HG02763 (cell line): ENCODE measurements at regions not wholly inside any gene's neighbourhood (a gene's known extent, or its start where the extent isn't known, plus 50 kb on each side); places are given as distances from the start of the nearest gene placed in this dataset.

Source experiments
- ATAC-seq: cut with Tn5 transposase; IDR thresholded peaks from one replicate; pipeline ENCODE4 v1.9.1; 2021; ENCODE audit warnings: mild to moderate bottlenecking, moderate library complexity; ENCODE audit not compliant: unreplicated experiment

GRCh38 chr10:71138166-71138830, 74.1 kb upstream of the UNC5B start:
- no peak for ATAC-seq

GRCh38 chr10:71141528-71141927, 70.8 kb upstream of the UNC5B start:
- ATAC-seq = no peak

GRCh38 chr10:71143170-71143569, 69.2 kb upstream of the UNC5B start:
- no peak for ATAC-seq

- ATAC-seq = no peak
These were observed 68.8 kb upstream of the UNC5B start for GRCh38 chr10:71143610-71144009.

- ATAC-seq = no peak
These were observed 67.5 kb upstream of the UNC5B start for GRCh38 chr10:71144824-71145223.

- no peak for ATAC-seq
These were observed 66.9 kb upstream of the UNC5B start for GRCh38 chr10:71145352-71145945.

- no peak for ATAC-seq
These were observed 61.6 kb upstream of the UNC5B start for GRCh38 chr10:71150796-71151195.

GRCh38 chr10:71152043-71152442, 60.3 kb upstream of the UNC5B start:
- no peak for ATAC-seq

- ATAC-seq = no peak
These were observed 55.9 kb upstream of the UNC5B start for GRCh38 chr10:71156436-71156835.

- ATAC-seq = no peak
These were observed 54.9 kb upstream of the UNC5B start for GRCh38 chr10:71157435-71157834.

- no peak for ATAC-seq
These were observed 54.1 kb upstream of the UNC5B start for GRCh38 chr10:71158251-71158650.

GRCh38 chr10:71158902-71159301, 53.5 kb upstream of the UNC5B start:
- no peak for ATAC-seq

- ATAC-seq = no peak
These were observed 52.5 kb upstream of the UNC5B start for GRCh38 chr10:71159892-71160291.

- no peak for ATAC-seq
These were observed 50.9 kb upstream of the UNC5B start for GRCh38 chr10:71161425-71161824.
